Sigmoid colon (tissue), 4 donors: ENCODE measurements at regions not wholly inside any gene's neighbourhood (a gene's known extent, or its start where the extent isn't known, plus 50 kb on each side); places are given as distances from the start of the nearest gene placed in this dataset.

Experiments used
- EP300 ChIP-seq, 4 donors: sonication (generic); formaldehyde crosslinking; IDR thresholded peaks; one replicate each; pipeline ENCODE4 v1.6.1; 2017; ENCODE audit warnings: antibody characterized with exemption in 4 of 4
- TF ChIP-seq, protein P1 (sequence below), 4 experiments: fragments of 450-650 bp in 3 of 4; fragments of 200-600 bp in 1 of 4; IDR thresholded peaks; one replicate each; pipeline ENCODE4 v1.5.1; 2016 to 2019; ENCODE audit warnings: antibody characterized with exemption in 4 of 4, mild to moderate bottlenecking in 3 of 4, moderate library complexity in 2 of 4

DNA sequence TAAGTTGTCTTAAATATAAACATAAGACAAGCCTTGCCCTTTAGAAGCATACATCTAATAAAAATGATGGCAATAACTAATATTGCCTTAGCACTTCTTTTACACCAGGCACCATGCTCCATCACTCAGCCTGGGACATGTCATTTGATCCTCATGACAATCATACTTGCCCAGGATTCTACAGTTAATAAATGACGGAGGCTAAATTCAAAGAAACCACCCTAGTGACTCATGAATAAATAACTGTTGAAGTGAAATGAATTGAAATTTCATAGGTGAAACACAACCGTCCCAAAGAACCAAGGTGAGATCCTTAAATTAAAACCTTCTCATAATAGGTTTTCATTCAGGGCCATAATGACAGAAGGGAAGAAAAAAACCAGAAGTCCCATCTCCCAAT lies 89.5 kb downstream of the GRIN2B start:
- TF ChIP-seq, protein P1, sequence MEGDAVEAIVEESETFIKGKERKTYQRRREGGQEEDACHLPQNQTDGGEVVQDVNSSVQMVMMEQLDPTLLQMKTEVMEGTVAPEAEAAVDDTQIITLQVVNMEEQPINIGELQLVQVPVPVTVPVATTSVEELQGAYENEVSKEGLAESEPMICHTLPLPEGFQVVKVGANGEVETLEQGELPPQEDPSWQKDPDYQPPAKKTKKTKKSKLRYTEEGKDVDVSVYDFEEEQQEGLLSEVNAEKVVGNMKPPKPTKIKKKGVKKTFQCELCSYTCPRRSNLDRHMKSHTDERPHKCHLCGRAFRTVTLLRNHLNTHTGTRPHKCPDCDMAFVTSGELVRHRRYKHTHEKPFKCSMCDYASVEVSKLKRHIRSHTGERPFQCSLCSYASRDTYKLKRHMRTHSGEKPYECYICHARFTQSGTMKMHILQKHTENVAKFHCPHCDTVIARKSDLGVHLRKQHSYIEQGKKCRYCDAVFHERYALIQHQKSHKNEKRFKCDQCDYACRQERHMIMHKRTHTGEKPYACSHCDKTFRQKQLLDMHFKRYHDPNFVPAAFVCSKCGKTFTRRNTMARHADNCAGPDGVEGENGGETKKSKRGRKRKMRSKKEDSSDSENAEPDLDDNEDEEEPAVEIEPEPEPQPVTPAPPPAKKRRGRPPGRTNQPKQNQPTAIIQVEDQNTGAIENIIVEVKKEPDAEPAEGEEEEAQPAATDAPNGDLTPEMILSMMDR (IDR thresholded peaks at IDR 0.05), result no peak
- TF ChIP-seq EP300 (IDR thresholded peaks at IDR 0.05), result no peak
